ENCODE measurements at regions not wholly inside any gene's neighbourhood (a gene's known extent, or its start where the extent isn't known, plus 50 kb on each side); places are given as distances from the start of the nearest gene placed in this dataset.

DNA sequence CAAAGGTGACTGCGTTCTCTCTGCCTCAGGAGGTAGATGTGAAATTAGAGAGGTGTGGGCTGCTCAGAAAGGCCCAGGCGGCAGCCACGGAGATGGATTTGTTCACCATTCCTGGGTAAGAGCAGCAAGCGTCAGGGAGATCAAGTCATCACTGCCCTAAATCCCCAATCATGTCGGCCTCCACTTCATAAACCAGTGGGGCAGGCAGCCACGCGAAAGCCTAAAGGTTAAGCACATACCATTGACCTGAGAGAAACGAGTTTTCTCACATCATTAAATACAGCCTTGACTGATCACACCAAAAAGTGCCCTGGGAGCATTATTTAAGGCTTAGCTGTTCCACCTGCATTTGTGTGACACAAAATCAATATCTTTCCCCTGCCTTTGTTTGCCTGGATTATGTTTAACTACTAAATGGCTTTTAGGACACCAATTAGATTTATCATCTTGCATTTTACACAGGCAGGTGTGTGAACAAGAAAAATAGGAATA lies 50.7 kb upstream of the FOXB1 start:
- Mint-ChIP-seq H3K27me3 (ENCODE audit: low read depth, poor library complexity) (no peaks in the 10 kb centered on the region), H3K4me3 (peak overlapping the region; percentile 36), H3K36me3 (ENCODE audit: low read depth) (peaks cover 13% of the 10 kb centered on the region), H3K27ac (peak overlapping the region; percentile 79), H3K9me3 (peaks cover 32% of the 10 kb centered on the region), H3K4me1 (peaks cover 24% of the 10 kb centered on the region)
- TF ChIP-seq, protein P1, sequence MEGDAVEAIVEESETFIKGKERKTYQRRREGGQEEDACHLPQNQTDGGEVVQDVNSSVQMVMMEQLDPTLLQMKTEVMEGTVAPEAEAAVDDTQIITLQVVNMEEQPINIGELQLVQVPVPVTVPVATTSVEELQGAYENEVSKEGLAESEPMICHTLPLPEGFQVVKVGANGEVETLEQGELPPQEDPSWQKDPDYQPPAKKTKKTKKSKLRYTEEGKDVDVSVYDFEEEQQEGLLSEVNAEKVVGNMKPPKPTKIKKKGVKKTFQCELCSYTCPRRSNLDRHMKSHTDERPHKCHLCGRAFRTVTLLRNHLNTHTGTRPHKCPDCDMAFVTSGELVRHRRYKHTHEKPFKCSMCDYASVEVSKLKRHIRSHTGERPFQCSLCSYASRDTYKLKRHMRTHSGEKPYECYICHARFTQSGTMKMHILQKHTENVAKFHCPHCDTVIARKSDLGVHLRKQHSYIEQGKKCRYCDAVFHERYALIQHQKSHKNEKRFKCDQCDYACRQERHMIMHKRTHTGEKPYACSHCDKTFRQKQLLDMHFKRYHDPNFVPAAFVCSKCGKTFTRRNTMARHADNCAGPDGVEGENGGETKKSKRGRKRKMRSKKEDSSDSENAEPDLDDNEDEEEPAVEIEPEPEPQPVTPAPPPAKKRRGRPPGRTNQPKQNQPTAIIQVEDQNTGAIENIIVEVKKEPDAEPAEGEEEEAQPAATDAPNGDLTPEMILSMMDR (IDR thresholded peaks at IDR 0.05), result no peak
- DNase-seq, result peak; percentile 12

DNA sequence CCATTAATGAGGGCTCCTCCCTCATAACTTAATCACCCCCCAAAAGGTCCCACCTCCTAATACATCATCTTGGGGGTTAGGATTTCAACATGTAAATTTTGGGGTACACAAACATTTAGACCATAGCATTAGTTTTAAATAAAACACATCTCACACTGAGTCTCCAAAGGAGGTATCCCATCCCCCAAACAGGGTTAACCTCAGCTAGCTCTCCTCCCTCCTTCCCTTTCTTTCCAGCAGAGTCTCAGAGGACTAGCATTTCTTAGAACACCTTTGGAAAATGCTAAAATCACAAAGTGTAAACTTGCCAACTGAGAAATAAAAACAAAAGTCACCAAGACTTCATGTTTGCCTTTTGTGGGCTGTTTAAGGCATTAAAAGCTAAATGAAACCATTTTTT lies 51.2 kb upstream of the FOXB1 start:
- Mint-ChIP-seq H3K4me3 (peak overlapping the region; percentile 36), H3K9me3 (peaks cover 28% of the 10 kb centered on the region), H3K27me3 (ENCODE audit: low read depth, poor library complexity) (no peaks in the 10 kb centered on the region), H3K4me1 (peaks cover 24% of the 10 kb centered on the region), H3K36me3 (ENCODE audit: low read depth) (peaks cover 9% of the 10 kb centered on the region), H3K27ac (peak overlapping the region; percentile 79)
- TF ChIP-seq, protein P1 (IDR thresholded peaks at IDR 0.05), result no peak
- DNase-seq, result no peak

DNA sequence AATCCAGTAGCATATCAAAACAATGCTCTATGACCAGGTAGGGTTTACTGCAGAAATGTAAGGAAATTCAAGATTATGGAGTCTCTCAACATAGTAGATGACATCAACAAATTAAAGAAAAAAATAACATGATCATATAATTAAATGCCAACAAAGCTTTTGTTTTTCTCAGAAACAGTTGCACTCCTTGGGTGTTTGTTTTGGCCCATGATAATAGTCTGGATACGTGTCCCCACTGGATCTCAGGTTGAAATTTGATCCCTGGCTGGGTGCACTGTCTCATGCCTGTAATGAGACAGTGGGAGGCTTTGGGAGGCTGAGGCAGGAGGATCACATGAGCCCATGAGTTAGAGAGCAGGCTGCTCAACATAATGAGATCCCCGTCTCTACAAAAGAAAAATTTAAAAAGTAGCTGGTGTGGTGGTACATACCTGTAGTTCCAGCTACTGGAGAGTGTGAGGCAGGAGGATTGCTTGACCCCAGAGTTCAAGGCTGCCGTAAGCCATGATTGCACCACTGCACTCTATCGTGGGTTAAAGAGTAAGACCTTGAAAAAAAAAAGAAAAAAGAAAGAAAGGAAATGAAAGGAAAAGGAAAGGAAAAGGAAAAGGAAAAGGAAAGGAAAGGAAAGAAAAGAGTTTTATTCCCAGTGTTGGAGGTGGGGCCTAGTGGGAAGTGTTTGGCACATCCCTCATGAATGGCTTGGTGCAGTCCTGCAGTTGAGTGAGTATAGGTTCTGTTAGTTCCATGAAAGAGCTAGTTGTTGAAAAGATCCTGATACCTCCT lies 53.3 kb upstream of the FOXB1 start:
- Mint-ChIP-seq H3K4me1 (peaks cover 24% of the 10 kb centered on the region), H3K9me3 (peaks cover 11% of the 10 kb centered on the region), H3K4me3 (no peak overlapping the region), H3K27ac (no peak overlapping the region), H3K36me3 (ENCODE audit: low read depth) (peaks cover 9% of the 10 kb centered on the region), H3K27me3 (ENCODE audit: low read depth, poor library complexity) (no peaks in the 10 kb centered on the region)
- TF ChIP-seq, protein P1 (IDR thresholded peaks at IDR 0.05), result no peak
- DNase-seq, result no peak

DNA sequence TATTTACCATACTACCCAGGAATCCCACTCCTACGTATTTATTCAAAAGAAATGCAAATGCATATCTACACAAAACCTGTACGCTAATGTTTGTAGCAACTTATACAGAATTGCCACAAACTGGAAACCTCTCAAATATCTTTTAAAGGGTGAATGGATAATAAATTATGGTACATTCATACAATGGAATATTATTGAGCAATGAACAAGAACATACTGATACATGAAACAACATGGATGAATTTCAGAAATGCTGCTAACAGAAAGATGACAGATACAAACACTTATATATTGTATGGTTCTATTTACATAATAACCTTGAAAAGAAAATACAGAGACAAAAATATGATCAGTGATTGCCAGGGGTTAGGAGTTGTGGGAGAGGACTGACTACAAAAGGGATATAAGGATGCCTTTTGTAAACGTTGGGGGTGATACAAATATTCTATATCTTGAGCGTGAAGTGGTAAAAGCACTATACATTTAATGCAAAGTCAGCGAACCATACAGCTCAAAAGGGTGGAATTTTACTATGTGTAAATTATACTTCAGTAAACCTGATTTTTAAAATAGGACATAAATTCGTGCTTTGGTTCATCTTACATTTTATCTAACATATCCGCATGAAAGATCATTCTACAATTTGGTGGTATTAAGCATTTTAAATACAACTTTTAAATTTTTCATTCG lies 55.0 kb upstream of the FOXB1 start:
- DNase-seq, result no peak
- TF ChIP-seq, protein P1 (IDR thresholded peaks at IDR 0.05), result no peak
- Mint-ChIP-seq H3K36me3 (ENCODE audit: low read depth) (no peaks in the 10 kb centered on the region), H3K9me3 (no peaks in the 10 kb centered on the region), H3K27ac (no peak overlapping the region), H3K27me3 (ENCODE audit: low read depth, poor library complexity) (no peaks in the 10 kb centered on the region), H3K4me3 (no peak overlapping the region), H3K4me1 (peaks cover 24% of the 10 kb centered on the region)

DNA sequence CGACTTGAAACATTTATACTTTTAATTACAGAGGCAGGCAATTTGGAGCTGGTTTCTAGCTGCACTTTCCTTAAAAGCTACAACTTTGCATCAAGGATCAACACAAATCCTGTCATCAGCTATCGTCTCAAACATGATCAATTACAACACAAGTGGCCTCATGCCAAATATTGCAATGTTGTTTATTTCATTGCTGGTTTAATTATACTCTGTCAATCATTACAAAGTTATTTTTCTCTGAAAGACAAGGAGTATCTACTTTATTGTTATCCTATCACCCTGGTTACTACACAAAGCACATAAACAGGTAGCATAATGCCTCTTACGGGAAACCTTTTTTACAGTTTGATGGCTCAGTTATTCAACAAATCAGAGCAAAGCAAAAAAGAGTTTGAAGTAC lies 58.0 kb upstream of the FOXB1 start:
- Mint-ChIP-seq H3K36me3 (ENCODE audit: low read depth) (no peaks in the 10 kb centered on the region), H3K4me1 (peaks cover 6% of the 10 kb centered on the region), H3K9me3 (no peaks in the 10 kb centered on the region), H3K4me3 (no peak overlapping the region), H3K27ac (no peak overlapping the region), H3K27me3 (ENCODE audit: low read depth, poor library complexity) (peaks cover 2% of the 10 kb centered on the region)
- TF ChIP-seq, protein P1 (IDR thresholded peaks at IDR 0.05), result no peak
- no peak for DNase-seq
